CD4-positive, alpha-beta memory T cell (primary cell): ENCODE measurements at regions not wholly inside any gene's neighbourhood (a gene's known extent, or its start where the extent isn't known, plus 50 kb on each side); places are given as distances from the start of the nearest gene placed in this dataset.

Experiments
- CTCF ChIA-PET: fragments of 350-600 bp; sonication (Branson Sonifier 250); formaldehyde crosslinking; loops from one replicate; lab custom pipeline; 2021; ENCODE audit warnings: inconsistent platforms; ENCODE audit not compliant: partially characterized antibody; lab: Charles Lee
- POLR2A ChIA-PET: fragments of 350-600 bp; sonication (Branson Sonifier 250); formaldehyde crosslinking; loops from one replicate; lab custom pipeline; 2021; ENCODE audit not compliant: partially characterized antibody; lab: Charles Lee
- DNase-seq, 5 donors: peaks; one replicate each; pipeline versions ENCODE4 v3.0.0 to v3.0.0-alpha.2; 2020 to 2022; ENCODE audit warnings: mixed read lengths in 1 of 5
- H3K27ac ChIP-seq: one replicate; pipeline ENCODE4 v1.7.0; 2013; ENCODE audit warnings: low read depth, low read length
- H3K27me3 ChIP-seq: 2 replicates; pipeline ENCODE4 v1.7.0; 2013; ENCODE audit warnings: mild to moderate bottlenecking, low read length, moderate library complexity; ENCODE audit not compliant: insufficient read depth
- H3K36me3 ChIP-seq: 2 replicates; pipeline ENCODE4 v1.7.0; 2013; ENCODE audit warnings: mild to moderate bottlenecking, low read length, moderate library complexity; ENCODE audit not compliant: insufficient read depth
- H3K4me1 ChIP-seq: 2 replicates; pipeline ENCODE4 v1.7.0; 2013; ENCODE audit warnings: mild to moderate bottlenecking, low read length, moderate library complexity; ENCODE audit not compliant: insufficient read depth
- H3K4me3 ChIP-seq, 2 donors: one replicate each; pipeline ENCODE4 v1.7.0; 2013; ENCODE audit warnings: low read length in 2 of 2, mild to moderate bottlenecking in 1 of 2
- H3K9me3 ChIP-seq, 2 donors: one replicate each; pipeline ENCODE4 v1.7.0; 2013; ENCODE audit warnings: low read length in 2 of 2, control low read depth in 1 of 2; ENCODE audit not compliant: control insufficient read depth in 1 of 2
- H3K27ac Mint-ChIP-seq, 7 donors: one replicate each; pipeline ENCODE4 v1.8.0; 2020 to 2021; ENCODE audit warnings: mixed read lengths in 7 of 7, mild to moderate bottlenecking in 6 of 7, inconsistent platforms in 3 of 7, moderate library complexity in 3 of 7
- H3K27me3 Mint-ChIP-seq, 2 donors: one replicate each; pipeline ENCODE4 v1.8.0; 2020 to 2021; ENCODE audit warnings: mixed read lengths in 2 of 2
- H3K36me3 Mint-ChIP-seq, 2 donors: one replicate each; pipeline ENCODE4 v1.8.0; 2020 to 2021; ENCODE audit warnings: mixed read lengths in 2 of 2, inconsistent platforms in 1 of 2, mild to moderate bottlenecking in 1 of 2
- H3K4me1 Mint-ChIP-seq, 4 donors: one replicate each; pipeline ENCODE4 v1.8.0; 2020 to 2021; ENCODE audit warnings: mixed read lengths in 4 of 4, mild to moderate bottlenecking in 1 of 4
- H3K4me3 Mint-ChIP-seq, 8 donors: one replicate each; pipeline ENCODE4 v1.8.0; 2020 to 2021; ENCODE audit warnings: mixed read lengths in 8 of 8, mild to moderate bottlenecking in 7 of 8, moderate library complexity in 6 of 8, inconsistent platforms in 3 of 8
- H3K9me3 Mint-ChIP-seq, 8 donors: one replicate each; pipeline ENCODE4 v1.8.0; 2020 to 2021; ENCODE audit warnings: mixed read lengths in 8 of 8, mild to moderate bottlenecking in 5 of 8, inconsistent platforms in 3 of 8, moderate library complexity in 1 of 8
- intact Hi-C: fragments of 100-400 bp; cut with micrococcal nuclease; formaldehyde crosslinking; loops from one replicate; pipeline ENCODE4 v1.15.1; 2023

- no peak for DNase-seq
- no peaks in the 10 kb centered on the region for H3K9me3 ChIP-seq
- ChIA-PET POLR2A (no interaction called here), CTCF (no interaction called here)
- no peak overlapping the region for H3K4me3 ChIP-seq
- H3K27me3 Mint-ChIP-seq = no peaks in the 10 kb centered on the region
- no peak overlapping the region for H3K4me3 Mint-ChIP-seq
- H3K4me1 ChIP-seq = no peaks in the 10 kb centered on the region
- H3K9me3 Mint-ChIP-seq = peaks cover 0 to 6% (median 1%) of the 10 kb centered on the region in 8 donors
- no peak overlapping the region for H3K27ac ChIP-seq
- H3K27ac Mint-ChIP-seq = no peak overlapping the region
- no peaks in the 10 kb centered on the region for H3K4me1 Mint-ChIP-seq
- H3K36me3 ChIP-seq = no peaks in the 10 kb centered on the region
- intact Hi-C loops = no loop called here
- H3K27me3 ChIP-seq = no peaks in the 10 kb centered on the region
- no peaks in the 10 kb centered on the region for H3K36me3 Mint-ChIP-seq
Observed at GRCh38 chr5:60267907-60268306, 374.4 kb upstream of the PDE4D start.

- Mint-ChIP-seq H3K36me3 (no peaks in the 10 kb centered on the region), H3K27ac (no peak overlapping the region), H3K27me3 (no peaks in the 10 kb centered on the region), H3K9me3 (peaks cover 0 to 9% (median 1%) of the 10 kb centered on the region in 8 donors), H3K4me3 (no peak overlapping the region), H3K4me1 (no peaks in the 10 kb centered on the region)
- ChIA-PET POLR2A (no interaction called here), CTCF (no interaction called here)
- Histone ChIP-seq H3K9me3 (no peaks in the 10 kb centered on the region), H3K27me3 (no peaks in the 10 kb centered on the region), H3K36me3 (no peaks in the 10 kb centered on the region), H3K4me3 (no peak overlapping the region), H3K27ac (no peak overlapping the region), H3K4me1 (no peaks in the 10 kb centered on the region)
- DNase-seq = no peak
- intact Hi-C loops = no loop called here
Observed at GRCh38 chr5:60263346-60263745, 369.8 kb upstream of the PDE4D start.

- no peaks in the 10 kb centered on the region for H3K4me1 ChIP-seq
- no peak overlapping the region for H3K4me3 ChIP-seq
- CTCF ChIA-PET = no interaction called here
- Mint-ChIP-seq H3K27me3 (no peaks in the 10 kb centered on the region), H3K36me3 (no peaks in the 10 kb centered on the region), H3K9me3 (peaks cover 0 to 9% (median 1%) of the 10 kb centered on the region in 8 donors), H3K4me3 (no peak overlapping the region), H3K4me1 (no peaks in the 10 kb centered on the region), H3K27ac (no peak overlapping the region)
- no peak for DNase-seq
- no peaks in the 10 kb centered on the region for H3K9me3 ChIP-seq
- no peaks in the 10 kb centered on the region for H3K36me3 ChIP-seq
- H3K27ac ChIP-seq = no peak overlapping the region
- intact Hi-C loops = no loop called here
- POLR2A ChIA-PET = no interaction called here
- no peaks in the 10 kb centered on the region for H3K27me3 ChIP-seq
Observed at GRCh38 chr5:60262576-60263295, 369.2 kb upstream of the PDE4D start.

- intact Hi-C loops = no loop called here
- H3K27ac ChIP-seq = no peak overlapping the region
Observed at GRCh38 chr5:60261732-60262131, 368.2 kb upstream of the PDE4D start.

GRCh38 chr5:60260658-60261057, 367.1 kb upstream of the PDE4D start:
- no peak for DNase-seq
- Mint-ChIP-seq H3K27me3 (no peaks in the 10 kb centered on the region), H3K4me1 (no peaks in the 10 kb centered on the region), H3K27ac (no peak overlapping the region), H3K4me3 (no peak overlapping the region), H3K36me3 (no peaks in the 10 kb centered on the region), H3K9me3 (peaks cover 0 to 9% (median 0%) of the 10 kb centered on the region in 8 donors)
- CTCF ChIA-PET = no interaction called here
- POLR2A ChIA-PET = no interaction called here
- Histone ChIP-seq H3K4me1 (no peaks in the 10 kb centered on the region), H3K27ac (no peak overlapping the region), H3K36me3 (no peaks in the 10 kb centered on the region), H3K27me3 (no peaks in the 10 kb centered on the region), H3K4me3 (no peak overlapping the region), H3K9me3 (no peaks in the 10 kb centered on the region)
- intact Hi-C loops = no loop called here

More at GRCh38 chr5:60261732-60262131, 368.2 kb upstream of the PDE4D start:
- no peaks in the 10 kb centered on the region for H3K9me3 ChIP-seq
- H3K4me1 ChIP-seq = no peaks in the 10 kb centered on the region
- POLR2A ChIA-PET = no interaction called here
- Mint-ChIP-seq H3K4me1 (no peaks in the 10 kb centered on the region), H3K36me3 (no peaks in the 10 kb centered on the region), H3K27me3 (no peaks in the 10 kb centered on the region), H3K4me3 (no peak overlapping the region), H3K27ac (no peak overlapping the region), H3K9me3 (peaks cover 0 to 9% (median 0%) of the 10 kb centered on the region in 8 donors)
- DNase-seq = no peak
- H3K27me3 ChIP-seq = no peaks in the 10 kb centered on the region
- H3K36me3 ChIP-seq = no peaks in the 10 kb centered on the region
- no peak overlapping the region for H3K4me3 ChIP-seq
- CTCF ChIA-PET = no interaction called here

- Mint-ChIP-seq H3K4me3 (no peak overlapping the region), H3K4me1 (no peaks in the 10 kb centered on the region), H3K27me3 (no peaks in the 10 kb centered on the region), H3K27ac (no peak overlapping the region), H3K9me3 (peaks cover 0 to 9% (median 2%) of the 10 kb centered on the region in 8 donors), H3K36me3 (no peaks in the 10 kb centered on the region)
- POLR2A ChIA-PET = no interaction called here
- Histone ChIP-seq H3K36me3 (no peaks in the 10 kb centered on the region), H3K9me3 (no peaks in the 10 kb centered on the region), H3K4me3 (no peak overlapping the region), H3K27ac (no peak overlapping the region), H3K27me3 (no peaks in the 10 kb centered on the region), H3K4me1 (no peaks in the 10 kb centered on the region)
- intact Hi-C loops = no loop called here
- DNase-seq = no peak
- CTCF ChIA-PET = no interaction called here
Observed at GRCh38 chr5:60259730-60260129, 366.2 kb upstream of the PDE4D start.

GRCh38 chr5:60257596-60258271, 364.2 kb upstream of the PDE4D start:
- no peak overlapping the region for H3K27ac ChIP-seq
- no peaks in the 10 kb centered on the region for H3K27me3 ChIP-seq
- POLR2A ChIA-PET = no interaction called here
- DNase-seq = no peak
- H3K27me3 Mint-ChIP-seq = no peaks in the 10 kb centered on the region
- H3K4me1 ChIP-seq = no peaks in the 10 kb centered on the region
- intact Hi-C loops = no loop called here
- CTCF ChIA-PET = no interaction called here
- peaks cover 0 to 7% (median 3%) of the 10 kb centered on the region in 8 donors for H3K9me3 Mint-ChIP-seq
- no peak overlapping the region for H3K4me3 ChIP-seq
- no peaks in the 10 kb centered on the region for H3K4me1 Mint-ChIP-seq
- no peaks in the 10 kb centered on the region for H3K36me3 ChIP-seq
- no peak overlapping the region for H3K27ac Mint-ChIP-seq
- H3K36me3 Mint-ChIP-seq = no peaks in the 10 kb centered on the region
- no peaks in the 10 kb centered on the region for H3K9me3 ChIP-seq
- H3K4me3 Mint-ChIP-seq = no peak overlapping the region
